HEK293T (cell line): ENCODE measurements at regions not wholly inside any gene's neighbourhood (a gene's known extent, or its start where the extent isn't known, plus 50 kb on each side); places are given as distances from the start of the nearest gene placed in this dataset.

Experiments used
- ARNT ChIP-seq: fragments of 450-650 bp; IDR thresholded peaks from 2 replicates; pipeline ENCODE4 v1.6.1; 2017; ENCODE audit warnings: mild to moderate bottlenecking
- BHLHE40 ChIP-seq: fragments of 450-650 bp; IDR thresholded peaks from 2 replicates; pipeline ENCODE4 v1.6.1; 2016; ENCODE audit warnings: mild to moderate bottlenecking, moderate library complexity, borderline replicate concordance
- CTBP1 ChIP-seq: fragments of 450-650 bp; IDR thresholded peaks from 2 replicates; pipeline ENCODE4 v1.6.1; 2016; ENCODE audit warnings: borderline replicate concordance
- ELF4 ChIP-seq: fragments of 450-650 bp; IDR thresholded peaks from 2 replicates; pipeline ENCODE4 v1.6.1; 2017; ENCODE audit warnings: antibody characterized with exemption
- FOXA1 ChIP-seq: fragments of 450-650 bp; IDR thresholded peaks from 2 replicates; pipeline ENCODE4 v1.6.1; 2016; ENCODE audit warnings: mild to moderate bottlenecking
- FOXK2 ChIP-seq: fragments of 450-650 bp; IDR thresholded peaks from 2 replicates; pipeline ENCODE4 v1.6.1; 2016; ENCODE audit warnings: mild to moderate bottlenecking
- HDGF ChIP-seq: fragments of 450-650 bp; IDR thresholded peaks from 2 replicates; pipeline ENCODE4 v1.6.1; 2017; ENCODE audit warnings: antibody characterized with exemption, borderline replicate concordance
- LEF1 ChIP-seq: fragments of 450-650 bp; IDR thresholded peaks from 2 replicates; pipeline ENCODE4 v1.6.1; 2017; ENCODE audit warnings: mild to moderate bottlenecking, borderline replicate concordance
- NFRKB ChIP-seq: fragments of 450-650 bp; IDR thresholded peaks from 2 replicates; pipeline ENCODE4 v1.6.1; 2016; ENCODE audit warnings: mild to moderate bottlenecking, moderate library complexity
- PKNOX1 ChIP-seq: fragments of 450-650 bp; IDR thresholded peaks from 2 replicates; pipeline ENCODE4 v1.6.1; 2016
- SP1 ChIP-seq: fragments of 450-650 bp; IDR thresholded peaks from 2 replicates; pipeline ENCODE4 v1.6.1; 2017
- SUZ12 ChIP-seq: fragments of 450-650 bp; IDR thresholded peaks from 2 replicates; pipeline ENCODE4 v1.6.1; 2016; ENCODE audit warnings: mild to moderate bottlenecking
- TARDBP ChIP-seq: fragments of 450-650 bp; IDR thresholded peaks from 2 replicates; pipeline ENCODE4 v1.6.1; 2016
- ZNF384 ChIP-seq: fragments of 450-650 bp; IDR thresholded peaks from 2 replicates; pipeline ENCODE4 v1.6.1; 2016

GRCh38 chr4:148845609-148846008 lies 403.4 kb upstream of the NR3C2 start:
- TF ChIP-seq PKNOX1: no peak
- TF ChIP-seq FOXA1: no peak
- no peak for TF ChIP-seq SUZ12
- TF ChIP-seq NFRKB: no peak
- TF ChIP-seq HDGF: no peak
- no peak for TF ChIP-seq LEF1
- TF ChIP-seq ZNF384: no peak
- no peak for TF ChIP-seq ELF4
- TF ChIP-seq FOXK2: no peak
- no peak for TF ChIP-seq TARDBP
- TF ChIP-seq ARNT: no peak
- TF ChIP-seq SP1: no peak
- no peak for TF ChIP-seq BHLHE40
- TF ChIP-seq CTBP1: no peak
